ENCODE measurements at regions not wholly inside any gene's neighbourhood (a gene's known extent, or its start where the extent isn't known, plus 50 kb on each side); places are given as distances from the start of the nearest gene placed in this dataset.

DNA sequence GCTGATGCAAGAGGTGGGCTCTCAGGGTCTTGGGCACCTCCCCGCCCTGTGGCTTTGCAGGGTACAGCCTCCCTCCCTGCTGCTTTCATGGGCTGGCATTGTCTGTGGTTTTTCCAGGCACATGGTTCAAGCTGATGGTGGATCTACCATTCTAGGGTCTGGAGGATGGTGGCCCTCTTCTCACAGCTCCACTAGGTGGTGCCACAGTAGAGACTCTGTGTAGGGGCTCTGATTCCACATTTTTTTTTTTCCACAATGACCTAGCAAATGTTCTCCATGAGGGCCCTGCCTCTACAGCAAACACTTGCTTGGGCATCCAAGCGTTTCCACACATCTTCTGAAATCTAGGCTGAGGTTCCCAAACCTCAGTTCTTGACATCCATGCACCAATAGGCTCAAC, 657.9 kb upstream of the CT83 start:
- Mint-ChIP-seq H3K27ac (no peak overlapping the region), H3K27me3 (ENCODE audit: low read depth) (no peaks in the 10 kb centered on the region; the same call in 1 of the 2 replicates), H3K36me3 (ENCODE audit: insufficient read depth in 1 of 3, low read depth in 3 of 3) (peaks cover 15 to 36% (median 21%) of the 10 kb centered on the region in 3 experiments), H3K4me3 (no peak overlapping the region), H3K4me1 (no peaks in the 10 kb centered on the region), H3K9me3 (peaks cover 30 to 38% of the 10 kb centered on the region in 2 experiments)
- Histone ChIP-seq H3K79me2 (ENCODE audit: insufficient read depth, low read length) (no peaks in the 10 kb centered on the region), H4K8ac (replicated peaks; ENCODE audit: insufficient read length, low read depth, low read length) (no peak overlapping the region), H3K4ac (ENCODE audit: low read depth, low read length) (no peak overlapping the region), H4K20me1 (ENCODE audit: control insufficient read depth, insufficient read depth, insufficient read length) (no peaks in the 10 kb centered on the region), H4K5ac (ENCODE audit: insufficient read length, low read depth, low read length) (no peak overlapping the region), H2BK15ac (ENCODE audit: low read depth, low read length) (no peak overlapping the region), H3K4me2 (ENCODE audit: insufficient read depth, insufficient read length, low read length) (no peak overlapping the region), H3K27ac (ENCODE audit: insufficient read length, low read depth, low read length) (no peak overlapping the region), H3K23me2 (ENCODE audit: insufficient read length, low read depth, low read length, poor library complexity, severe bottlenecking) (no peaks in the 10 kb centered on the region), H3K23ac (ENCODE audit: insufficient read length, low read depth, low read length) (no peak overlapping the region), H2AK5ac (ENCODE audit: insufficient read length, low read length) (no peak overlapping the region), H3T11ph (ENCODE audit: low read length) (no peak overlapping the region), H3K79me1 (ENCODE audit: insufficient read depth, low read depth, low read length, poor library complexity, severe bottlenecking) (no peaks in the 10 kb centered on the region), H2BK20ac (ENCODE audit: low read depth, low read length, poor library complexity, severe bottlenecking) (no peak overlapping the region), H3K14ac (ENCODE audit: insufficient read depth, low read length) (no peak overlapping the region), H2BK5ac (ENCODE audit: insufficient read length, low read length) (no peak overlapping the region), H2AFZ (ENCODE audit: low read length) (no peak overlapping the region), H2BK120ac (ENCODE audit: low read depth, low read length, poor library complexity, severe bottlenecking) (no peak overlapping the region), H2BK12ac (ENCODE audit: insufficient read length, low read depth, low read length) (no peak overlapping the region), H4K91ac (ENCODE audit: insufficient read length, low read depth, low read length) (no peak overlapping the region), H3K9me3 (ENCODE audit: control insufficient read depth, low read depth, low read length) (no peaks in the 10 kb centered on the region), H3K9ac (ENCODE audit: extremely low read depth, insufficient read length, low read length) (no peak overlapping the region), H3K18ac (ENCODE audit: insufficient read length, low read depth, low read length) (no peak overlapping the region), H3K4me1 (ENCODE audit: insufficient read depth, low read length) (no peaks in the 10 kb centered on the region), H3K27me3 (ENCODE audit: insufficient read depth, low read length) (no peaks in the 10 kb centered on the region), H3K56ac (ENCODE audit: insufficient read length, low read depth, low read length) (no peak overlapping the region)
- no CpG with 5 or more reads among the region's 2 CpGs for WGBS (ENCODE audit: extremely low coverage, insufficient read length, low lambda C conversion rate)
- peak; percentile 43; the same call in 2 of the 3 replicates for TF ChIP-seq CTCF (conservative IDR thresholded peaks at IDR 0.05)
- DNase-seq: no peak
